MM.1S (cell line): ENCODE measurements at regions not wholly inside any gene's neighbourhood (a gene's known extent, or its start where the extent isn't known, plus 50 kb on each side); places are given as distances from the start of the nearest gene placed in this dataset.

ENCODE experiments used
- DNase-seq: peaks from one replicate; pipeline ENCODE4 v3.0.0-alpha.2; 2015
- H2AFZ ChIP-seq: fragments of 300-600 bp; sonication (generic); 2 replicates; pipeline ENCODE4 v1.6.0; 2016; ENCODE audit warnings: antibody characterized with exemption, low read length
- H3F3A ChIP-seq: fragments of 300-600 bp; sonication (generic); 2 replicates; pipeline ENCODE4 v1.6.1; 2016; ENCODE audit warnings: mild to moderate bottlenecking, antibody characterized with exemption, low read length, moderate library complexity, mixed read lengths; ENCODE audit not compliant: insufficient read depth
- H3K27ac ChIP-seq: fragments of 300-600 bp; sonication (generic); 2 replicates; pipeline ENCODE4 v1.5.1; 2016; ENCODE audit warnings: mild to moderate bottlenecking, low read length
- H3K27me3 ChIP-seq: fragments of 300-600 bp; sonication (generic); replicated peaks from 2 replicates; pipeline ENCODE4 v1.6.0; 2016; ENCODE audit warnings: low read length; ENCODE audit not compliant: insufficient read depth
- H3K36me3 ChIP-seq: fragments of 300-600 bp; sonication (generic); replicated peaks from 2 replicates; pipeline ENCODE4 v1.6.1; 2016; ENCODE audit warnings: mild to moderate bottlenecking, low read length, mixed read lengths; ENCODE audit not compliant: insufficient read depth
- H3K4me1 ChIP-seq: fragments of 300-600 bp; sonication (generic); 2 replicates; pipeline ENCODE4 v1.6.1; 2016; ENCODE audit warnings: low read length, mixed read lengths
- H3K4me2 ChIP-seq: fragments of 300-600 bp; sonication (generic); 2 replicates; pipeline ENCODE4 v1.6.0; 2016; ENCODE audit warnings: low read depth, low read length
- H3K4me3 ChIP-seq: fragments of 300-600 bp; sonication (generic); 2 replicates; pipeline ENCODE4 v1.5.1; 2016; ENCODE audit warnings: low read length, mixed read lengths
- H3K79me2 ChIP-seq: fragments of 300-600 bp; sonication (generic); 2 replicates; pipeline ENCODE4 v1.6.1; 2016; ENCODE audit warnings: mixed run types, low read length, mixed read lengths
- H3K9ac ChIP-seq: fragments of 300-600 bp; sonication (generic); 2 replicates; pipeline ENCODE4 v1.6.1; 2016; ENCODE audit warnings: low read length, mixed read lengths
- H3K9me2 ChIP-seq: fragments of 300-600 bp; sonication (generic); replicated peaks from 2 replicates; pipeline ENCODE4 v1.6.1; 2016; ENCODE audit warnings: mild to moderate bottlenecking, low read length, mixed read lengths; ENCODE audit not compliant: insufficient read depth
- H3K9me3 ChIP-seq: fragments of 300-600 bp; sonication (generic); replicated peaks from 2 replicates; pipeline ENCODE4 v1.6.1; 2016; ENCODE audit warnings: mild to moderate bottlenecking, low read length, mixed read lengths; ENCODE audit not compliant: insufficient read depth
- H4K20me1 ChIP-seq: fragments of 300-600 bp; sonication (generic); 2 replicates; pipeline ENCODE4 v1.6.1; 2016; ENCODE audit warnings: mild to moderate bottlenecking, low read length, moderate library complexity, mixed read lengths; ENCODE audit not compliant: insufficient read depth
- EZH2 ChIP-seq: fragments of 300-600 bp; sonication (generic); optimal IDR thresholded peaks from 2 replicates; pipeline ENCODE3; 2017; ENCODE audit warnings: low read depth, mild to moderate bottlenecking, antibody characterized with exemption, low read length, mixed read lengths
- EZH2phosphoT487 ChIP-seq: fragments of 300-600 bp; sonication (generic); IDR thresholded peaks from 2 replicates; pipeline ENCODE4 v1.6.1; 2018; ENCODE audit warnings: antibody characterized with exemption, low read length
- TF ChIP-seq, protein P1 (sequence below): fragments of 300-600 bp; sonication (generic); IDR thresholded peaks from 2 replicates; pipeline ENCODE4 v1.5.1; 2016; ENCODE audit warnings: antibody characterized with exemption, low read length, mixed read lengths

DNA sequence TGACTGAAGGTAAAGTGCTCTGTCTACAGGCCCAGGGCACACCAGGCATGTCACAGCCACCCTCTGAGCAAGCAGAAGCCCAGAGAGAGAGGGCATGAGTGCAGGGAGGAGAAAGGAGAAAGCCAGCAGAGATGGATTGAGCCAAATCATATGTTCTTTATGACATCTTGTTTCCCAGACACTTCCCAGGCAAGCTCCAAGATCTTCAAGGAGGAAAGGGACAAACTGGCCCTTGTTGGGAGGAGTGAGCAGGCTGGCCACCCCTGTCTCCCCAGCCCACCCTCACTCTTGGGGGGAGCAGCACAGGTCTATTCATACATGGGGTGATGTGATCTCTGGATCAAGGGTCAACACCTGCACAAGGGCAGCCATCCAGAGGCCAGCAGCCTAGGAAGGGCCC, 298.8 kb downstream of the UQCRFS1 start:
- TF ChIP-seq EZH2 (no peak), EZH2phosphoT487 (no peak)
- TF ChIP-seq, protein P1, sequence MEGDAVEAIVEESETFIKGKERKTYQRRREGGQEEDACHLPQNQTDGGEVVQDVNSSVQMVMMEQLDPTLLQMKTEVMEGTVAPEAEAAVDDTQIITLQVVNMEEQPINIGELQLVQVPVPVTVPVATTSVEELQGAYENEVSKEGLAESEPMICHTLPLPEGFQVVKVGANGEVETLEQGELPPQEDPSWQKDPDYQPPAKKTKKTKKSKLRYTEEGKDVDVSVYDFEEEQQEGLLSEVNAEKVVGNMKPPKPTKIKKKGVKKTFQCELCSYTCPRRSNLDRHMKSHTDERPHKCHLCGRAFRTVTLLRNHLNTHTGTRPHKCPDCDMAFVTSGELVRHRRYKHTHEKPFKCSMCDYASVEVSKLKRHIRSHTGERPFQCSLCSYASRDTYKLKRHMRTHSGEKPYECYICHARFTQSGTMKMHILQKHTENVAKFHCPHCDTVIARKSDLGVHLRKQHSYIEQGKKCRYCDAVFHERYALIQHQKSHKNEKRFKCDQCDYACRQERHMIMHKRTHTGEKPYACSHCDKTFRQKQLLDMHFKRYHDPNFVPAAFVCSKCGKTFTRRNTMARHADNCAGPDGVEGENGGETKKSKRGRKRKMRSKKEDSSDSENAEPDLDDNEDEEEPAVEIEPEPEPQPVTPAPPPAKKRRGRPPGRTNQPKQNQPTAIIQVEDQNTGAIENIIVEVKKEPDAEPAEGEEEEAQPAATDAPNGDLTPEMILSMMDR = no peak
- Histone ChIP-seq H3K4me1 (no peaks in the 10 kb centered on the region), H3K79me2 (no peaks in the 10 kb centered on the region), H3K36me3 (no peaks in the 10 kb centered on the region), H3K9me2 (no peaks in the 10 kb centered on the region), H3F3A (no peaks in the 10 kb centered on the region), H2AFZ (no peak overlapping the region), H3K27ac (no peak overlapping the region), H3K9ac (no peak overlapping the region), H4K20me1 (no peaks in the 10 kb centered on the region), H3K4me3 (no peak overlapping the region), H3K9me3 (no peaks in the 10 kb centered on the region), H3K4me2 (no peak overlapping the region), H3K27me3 (peaks cover 9% of the 10 kb centered on the region)
- DNase-seq = no peak

DNA sequence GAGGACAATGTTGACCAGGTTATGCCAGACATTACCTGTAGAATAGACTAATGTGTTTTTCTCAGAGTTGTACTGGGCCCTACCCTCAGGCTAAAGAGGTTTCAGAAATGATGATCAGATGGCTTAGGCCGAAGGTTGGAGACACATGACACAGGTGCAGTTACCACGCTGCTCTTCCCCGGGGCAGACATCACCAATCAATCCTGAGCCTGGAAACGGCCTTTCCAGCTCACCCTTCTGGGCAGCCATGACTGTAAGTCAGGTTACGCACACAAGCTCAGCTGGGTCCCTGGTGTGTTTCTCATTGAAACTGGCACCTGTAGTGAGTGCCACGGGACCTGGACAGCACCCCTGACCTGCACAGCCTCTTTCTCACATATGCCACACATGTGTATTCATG, 299.3 kb downstream of the UQCRFS1 start:
- Histone ChIP-seq H2AFZ (no peak overlapping the region), H3K9me2 (no peaks in the 10 kb centered on the region), H3K4me3 (no peak overlapping the region), H3K27me3 (peaks cover 9% of the 10 kb centered on the region), H3F3A (no peaks in the 10 kb centered on the region), H3K36me3 (no peaks in the 10 kb centered on the region), H3K9me3 (no peaks in the 10 kb centered on the region), H3K4me1 (no peaks in the 10 kb centered on the region), H3K9ac (no peak overlapping the region), H4K20me1 (no peaks in the 10 kb centered on the region), H3K79me2 (no peaks in the 10 kb centered on the region), H3K27ac (no peak overlapping the region), H3K4me2 (no peak overlapping the region)
- TF ChIP-seq, protein P1 = no peak
- TF ChIP-seq EZH2phosphoT487 = no peak
- TF ChIP-seq EZH2 = no peak
- DNase-seq = no peak

DNA sequence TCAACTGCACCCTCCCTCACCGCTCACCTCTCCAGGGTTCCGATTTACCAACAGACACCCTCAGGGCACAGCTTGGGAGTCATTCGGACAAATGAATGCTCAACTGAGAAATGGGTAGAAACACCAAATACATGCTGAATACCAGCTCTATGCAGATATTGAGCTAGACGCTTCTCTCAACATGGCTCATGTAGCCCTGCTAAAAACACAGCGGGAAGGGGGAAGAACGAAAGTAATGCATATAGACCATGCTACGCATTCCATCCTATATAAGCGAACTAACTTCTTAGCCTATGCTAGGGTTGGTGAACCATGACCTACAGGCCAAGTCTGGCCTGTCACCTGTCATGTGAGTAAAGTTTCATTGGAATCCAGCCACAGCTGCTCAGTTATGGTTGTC, 304.0 kb downstream of the UQCRFS1 start:
- H2AFZ ChIP-seq = no peak overlapping the region
- H3K27ac ChIP-seq = no peak overlapping the region
- no peaks in the 10 kb centered on the region for H3K4me1 ChIP-seq
- no peak overlapping the region for H3K4me3 ChIP-seq
- no peaks in the 10 kb centered on the region for H3K9me3 ChIP-seq
- no peak overlapping the region for H3K4me2 ChIP-seq
- TF ChIP-seq, protein P1 = no peak
- TF ChIP-seq EZH2 (no peak), EZH2phosphoT487 (no peak)
- no peaks in the 10 kb centered on the region for H3K9me2 ChIP-seq
- H3K79me2 ChIP-seq = no peaks in the 10 kb centered on the region
- H3K9ac ChIP-seq = no peak overlapping the region
- no peaks in the 10 kb centered on the region for H3F3A ChIP-seq
- peaks cover 24% of the 10 kb centered on the region for H3K27me3 ChIP-seq
- H3K36me3 ChIP-seq = no peaks in the 10 kb centered on the region
- H4K20me1 ChIP-seq = no peaks in the 10 kb centered on the region
- DNase-seq = no peak
